MCF 10A (cell line): ENCODE measurements at regions not wholly inside any gene's neighbourhood (a gene's known extent, or its start where the extent isn't known, plus 50 kb on each side); places are given as distances from the start of the nearest gene placed in this dataset.

Experiments
- BruUV-seq: library from RNA; stranded (reverse); fragments of 400-500 nt; replicated peaks from 2 replicates; lab custom pipeline; 2021; lab: Mats Ljungman, UMichigan
- CTCF ChIA-PET: fragments of 300-600 bp; sonication (Branson Sonifier 250); formaldehyde crosslinking; extraction: SDS; loops from one replicate; lab custom pipeline; 2021; ENCODE audit warnings: antibody characterized with exemption, inconsistent platforms; lab: Yijun Ruan, JAX
- POLR2A ChIA-PET: fragments of 300-600, 350-650 bp; sonication (Branson Sonifier 250); formaldehyde crosslinking; extraction: SDS; loops from one replicate; lab custom pipeline; 2020; ENCODE audit warnings: antibody characterized with exemption, inconsistent platforms; lab: Yijun Ruan, JAX
- DNase-seq: peaks from one replicate; pipeline ENCODE4 v3.0.0-alpha.2; 2018; ENCODE audit not compliant: unreplicated experiment
- H3K27ac Mint-ChIP-seq: one replicate; pipeline ENCODE4 v1.8.0; 2022; ENCODE audit warnings: mild to moderate bottlenecking, low read depth, mixed read lengths; ENCODE audit not compliant: unreplicated experiment
- H3K27me3 Mint-ChIP-seq: one replicate; pipeline ENCODE4 v1.8.0; 2022; ENCODE audit warnings: mixed read lengths; ENCODE audit not compliant: insufficient read depth, unreplicated experiment
- H3K36me3 Mint-ChIP-seq: one replicate; pipeline ENCODE4 v1.8.0; 2022; ENCODE audit warnings: mild to moderate bottlenecking, moderate library complexity, mixed read lengths; ENCODE audit not compliant: insufficient read depth, unreplicated experiment
- H3K4me1 Mint-ChIP-seq: one replicate; pipeline ENCODE4 v1.8.0; 2022; ENCODE audit warnings: mixed read lengths; ENCODE audit not compliant: insufficient read depth, unreplicated experiment
- H3K4me3 Mint-ChIP-seq: one replicate; pipeline ENCODE4 v1.8.0; 2022; ENCODE audit warnings: mild to moderate bottlenecking, moderate library complexity, mixed read lengths; ENCODE audit not compliant: unreplicated experiment
- H3K9me3 Mint-ChIP-seq: one replicate; pipeline ENCODE4 v1.8.0; 2022; ENCODE audit warnings: mixed read lengths; ENCODE audit not compliant: unreplicated experiment
- CTCF ChIP-seq: fragments of 200-600 bp; IDR thresholded peaks from one replicate; pipeline ENCODE4 v1.8.0; 2022; ENCODE audit warnings: antibody characterized with exemption, mild to moderate bottlenecking; ENCODE audit not compliant: unreplicated experiment
- intact Hi-C: fragments of 100-400 bp; cut with micrococcal nuclease; formaldehyde crosslinking; loops from 2 replicates; pipeline ENCODE4 v1.14.1; 2022

- ChIA-PET POLR2A (interaction anchor here (1.0 kb wide), 1 partner anchor 10 kb away, joined by 4 read pairs; no protein-coding TSS in a partner anchor), CTCF (interaction anchor here (0.8 to 1.3 kb wide), 3 partner anchors 11 to 25 kb away, joined by 4 to 7 read pairs (median 4); no protein-coding TSS in a partner anchor)
- no peak overlapping the region for H3K4me3 Mint-ChIP-seq
- H3K27ac Mint-ChIP-seq: no peak overlapping the region
- no peak for TF ChIP-seq CTCF
- no peaks in the 10 kb centered on the region for H3K4me1 Mint-ChIP-seq
- H3K27me3 Mint-ChIP-seq: peaks cover 12% of the 10 kb centered on the region
- BruUV-seq: no TSS peak
- no peaks in the 10 kb centered on the region for H3K9me3 Mint-ChIP-seq
- H3K36me3 Mint-ChIP-seq: no peaks in the 10 kb centered on the region
- intact Hi-C loops: no loop called here
- DNase-seq: no peak
Observed at GRCh38 chr2:216576616-216577015, 56.6 kb upstream of the IGFBP2 start.

- peaks cover 28% of the 10 kb centered on the region for H3K27me3 Mint-ChIP-seq
- H3K36me3 Mint-ChIP-seq: no peaks in the 10 kb centered on the region
- TF ChIP-seq CTCF: no peak
- no peak for DNase-seq
- no peaks in the 10 kb centered on the region for H3K4me1 Mint-ChIP-seq
- no TSS peak for BruUV-seq
- no peaks in the 10 kb centered on the region for H3K9me3 Mint-ChIP-seq
- CTCF ChIA-PET: no interaction called here
- no peak overlapping the region for H3K4me3 Mint-ChIP-seq
- intact Hi-C loops: no loop called here
- POLR2A ChIA-PET: no interaction called here
- H3K27ac Mint-ChIP-seq: no peak overlapping the region
Observed at GRCh38 chr2:216578325-216578724, 54.9 kb upstream of the IGFBP2 start.

- no peak for DNase-seq
- POLR2A ChIA-PET: no interaction called here
- no peak for TF ChIP-seq CTCF
- no peaks in the 10 kb centered on the region for H3K4me1 Mint-ChIP-seq
- H3K36me3 Mint-ChIP-seq: no peaks in the 10 kb centered on the region
- CTCF ChIA-PET: interaction anchor here (0.6 to 1.6 kb wide), 3 partner anchors 10 to 79 kb away, joined by 3 to 5 read pairs (median 5); no protein-coding TSS in a partner anchor
- no peak overlapping the region for H3K4me3 Mint-ChIP-seq
- intact Hi-C loops: no loop called here
- H3K27me3 Mint-ChIP-seq: peaks cover 41% of the 10 kb centered on the region
- no TSS peak for BruUV-seq
- H3K27ac Mint-ChIP-seq: no peak overlapping the region
- H3K9me3 Mint-ChIP-seq: no peaks in the 10 kb centered on the region
Observed at GRCh38 chr2:216583147-216583546, 50.1 kb upstream of the IGFBP2 start.
